ENCODE measurements at regions not wholly inside any gene's neighbourhood (a gene's known extent, or its start where the extent isn't known, plus 50 kb on each side); places are given as distances from the start of the nearest gene placed in this dataset.
"Not testable (repeated sequence)": the region's sequence is repeated elsewhere in the genome, so short reads cannot be mapped to it uniquely, and the experiment has no call there.

- DNase-seq (ENCODE audit: low spot score), result not testable (repeated sequence)
Observed at GRCh38 chr17:14423156-14423555, 122.3 kb downstream of the HS3ST3B1 start.

GRCh38 chr17:14417336-14417735 is 116.5 kb downstream of the HS3ST3B1 start:
- no peak for DNase-seq (ENCODE audit: low spot score)

- no peak for DNase-seq (ENCODE audit: low spot score)
Observed at GRCh38 chr17:14409292-14409691, 108.4 kb downstream of the HS3ST3B1 start.

GRCh38 chr17:14407541-14407940 is 106.7 kb downstream of the HS3ST3B1 start:
- no peak for DNase-seq (ENCODE audit: low spot score)

GRCh38 chr17:14405189-14405588 is 104.3 kb downstream of the HS3ST3B1 start:
- DNase-seq (ENCODE audit: low spot score), result no peak

All from GM03348 (cell line).